GM23338 (cell line): ENCODE measurements at regions not wholly inside any gene's neighbourhood (a gene's known extent, or its start where the extent isn't known, plus 50 kb on each side); places are given as distances from the start of the nearest gene placed in this dataset.

Experiments
- ATAC-seq: fragments of 200-7000 bp; cut with Tn5 transposase; 3 replicates; pipeline ENCODE4 v1.9.1; 2020
- DNase-seq: peaks from one replicate; pipeline ENCODE4 v3.0.0-alpha.2; 2015; ENCODE audit warnings: low spot score
- H2AFZ ChIP-seq: fragments of 200-600 bp; sonication (generic); 2 replicates; pipeline ENCODE4 v1.8.0; 2016; ENCODE audit warnings: antibody characterized with exemption, mild to moderate bottlenecking, moderate library complexity
- H3F3A ChIP-seq: fragments of 200-600 bp; sonication (generic); replicated peaks from 2 replicates; pipeline ENCODE4 v1.8.0; 2017; ENCODE audit warnings: antibody characterized with exemption, mixed run types, low read depth
- H3K27ac ChIP-seq: fragments of 200-600 bp; sonication (generic); 2 replicates; pipeline ENCODE4 v1.6.1; 2016; ENCODE audit warnings: low read depth
- H3K27me3 ChIP-seq: fragments of 200-600 bp; sonication (generic); 2 replicates; pipeline ENCODE4 v1.8.0; 2016; ENCODE audit warnings: mild to moderate bottlenecking, mixed run types, moderate library complexity; ENCODE audit not compliant: insufficient read depth
- H3K36me3 ChIP-seq: fragments of 200-600 bp; sonication (generic); 2 replicates; pipeline ENCODE4 v1.8.0; 2016; ENCODE audit warnings: mild to moderate bottlenecking; ENCODE audit not compliant: insufficient read depth
- H3K4me1 ChIP-seq: fragments of 200-600 bp; sonication (generic); 2 replicates; pipeline ENCODE4 v1.8.0; 2016; ENCODE audit warnings: mild to moderate bottlenecking, moderate library complexity; ENCODE audit not compliant: insufficient read depth
- H3K4me2 ChIP-seq: fragments of 200-600 bp; sonication (generic); 2 replicates; pipeline ENCODE4 v1.7.1; 2017; ENCODE audit warnings: mixed run types
- H3K4me3 ChIP-seq: fragments of 200-600 bp; sonication (generic); 2 replicates; pipeline ENCODE4 v1.6.1; 2016; ENCODE audit warnings: mixed run types
- H3K79me2 ChIP-seq: fragments of 200-600 bp; sonication (generic); replicated peaks from 2 replicates; pipeline ENCODE4 v1.8.0; 2017; ENCODE audit warnings: mild to moderate bottlenecking; ENCODE audit not compliant: insufficient read depth
- H3K9me2 ChIP-seq: fragments of 200-600 bp; sonication (generic); 2 replicates; pipeline ENCODE4 v1.8.0; 2017; ENCODE audit not compliant: insufficient read depth
- H4K20me1 ChIP-seq: fragments of 200-600 bp; sonication (generic); replicated peaks from 2 replicates; pipeline ENCODE4 v1.8.0; 2017; ENCODE audit warnings: mild to moderate bottlenecking; ENCODE audit not compliant: insufficient read depth
- H3K27ac Mint-ChIP-seq: 2 replicates; pipeline ENCODE4 v1.8.0; 2020; ENCODE audit warnings: inconsistent platforms, mild to moderate bottlenecking, moderate library complexity, mixed read lengths
- H3K27me3 Mint-ChIP-seq: 3 replicates; pipeline ENCODE4 v1.8.0; 2022; ENCODE audit warnings: low read depth, mild to moderate bottlenecking, moderate library complexity, mixed read lengths, inconsistent platforms; ENCODE audit not compliant: insufficient read depth, poor library complexity
- H3K36me3 Mint-ChIP-seq: 3 replicates; pipeline ENCODE4 v1.8.0; 2021; ENCODE audit warnings: low read depth, mild to moderate bottlenecking, inconsistent platforms, moderate library complexity, mixed read lengths
- H3K4me1 Mint-ChIP-seq: 3 replicates; pipeline ENCODE4 v1.8.0; 2020; ENCODE audit warnings: mild to moderate bottlenecking, inconsistent platforms, mixed read lengths
- H3K4me3 Mint-ChIP-seq: 3 replicates; pipeline ENCODE4 v1.8.0; 2021; ENCODE audit warnings: moderate library complexity, mild to moderate bottlenecking, inconsistent platforms, mixed read lengths
- H3K9me3 Mint-ChIP-seq: 3 replicates; pipeline ENCODE4 v1.8.0; 2020; ENCODE audit warnings: moderate library complexity, mild to moderate bottlenecking, inconsistent platforms, mixed read lengths
- CREB1 ChIP-seq: fragments of 250-450 bp; sonication (Bioruptor Pico); IDR thresholded peaks from 2 replicates; pipeline ENCODE4 v1.5.0; 2020; ENCODE audit warnings: low read depth, mild to moderate bottlenecking, moderate library complexity
- CTCF ChIP-seq, 2 experiments: fragments of 200-600 bp in 1 of 2; sonication (generic) in 1 of 2; conservative IDR thresholded peaks; 2 replicates each; pipeline versions ENCODE4 v1.5.1 to v1.6.1; 2016 to 2017; ENCODE audit warnings: antibody characterized with exemption in 2 of 2, low read depth in 2 of 2, mild to moderate bottlenecking in 2 of 2, moderate library complexity in 1 of 2
- ETS1 ChIP-seq: IDR thresholded peaks from 2 replicates; pipeline ENCODE4 v1.6.1; 2016; ENCODE audit warnings: antibody characterized with exemption
- EZH2 ChIP-seq: fragments of 200-600 bp; sonication (generic); IDR thresholded peaks from one replicate; pipeline ENCODE4 v1.8.0; 2017; ENCODE audit warnings: antibody characterized with exemption, mild to moderate bottlenecking, low read depth; ENCODE audit not compliant: unreplicated experiment
- EZH2phosphoT487 ChIP-seq: fragments of 200-600 bp; sonication (generic); IDR thresholded peaks from one replicate; pipeline ENCODE4 v1.8.1; 2018; ENCODE audit warnings: antibody characterized with exemption; ENCODE audit not compliant: unreplicated experiment
- JUNB ChIP-seq: IDR thresholded peaks from one replicate; pipeline ENCODE4 v1.6.1; 2016; ENCODE audit warnings: antibody characterized with exemption; ENCODE audit not compliant: unreplicated experiment
- NANOG ChIP-seq: IDR thresholded peaks from 2 replicates; pipeline ENCODE4 v1.6.1; 2016; ENCODE audit warnings: antibody characterized with exemption, borderline replicate concordance
- POLR2AphosphoS5 ChIP-seq: IDR thresholded peaks from 2 replicates; pipeline ENCODE4 v1.6.1; 2016; ENCODE audit warnings: antibody characterized with exemption, low read depth
- REST ChIP-seq: IDR thresholded peaks from one replicate; pipeline ENCODE4 v1.6.1; 2018; ENCODE audit warnings: antibody characterized with exemption; ENCODE audit not compliant: unreplicated experiment
- STAT1 ChIP-seq: IDR thresholded peaks from one replicate; pipeline ENCODE4 v1.6.1; 2016; ENCODE audit warnings: antibody characterized with exemption; ENCODE audit not compliant: unreplicated experiment
- ZNF114 ChIP-seq: fragments of 250-450 bp; sonication (Bioruptor Pico); IDR thresholded peaks from 2 replicates; pipeline ENCODE4 v1.5.0; 2020; ENCODE audit warnings: mild to moderate bottlenecking, moderate library complexity
- ZNF331 ChIP-seq: fragments of 250-450 bp; sonication (Bioruptor Pico); IDR thresholded peaks from 2 replicates; pipeline ENCODE4 v1.5.0; 2020; ENCODE audit warnings: low read depth, mild to moderate bottlenecking, moderate library complexity

GRCh38 chr19:29120466-29120865, 92.5 kb downstream of the UQCRFS1 start:
- H3K36me3 Mint-ChIP-seq, result peaks cover 18% of the 10 kb centered on the region
- no peak overlapping the region for H3K4me3 Mint-ChIP-seq
- no peak overlapping the region for H3K4me3 ChIP-seq
- no peak overlapping the region for H3K4me2 ChIP-seq
- TF ChIP-seq STAT1 (no peak), ZNF114 (CRISPR knock-in tag) (no peak), POLR2AphosphoS5 (no peak), EZH2phosphoT487 (no peak), REST (no peak), ETS1 (no peak), ZNF331 (no peak), CREB1 (CRISPR knock-in tag) (no peak), EZH2 (no peak), CTCF (conservative IDR thresholded peaks at IDR 0.05; ENCODE audit: low read depth in 2 of 2) (no peak), NANOG (no peak), JUNB (no peak)
- no peaks in the 10 kb centered on the region for H4K20me1 ChIP-seq
- H3K27me3 Mint-ChIP-seq, result peaks cover 4% of the 10 kb centered on the region
- H3K9me2 ChIP-seq, result no peaks in the 10 kb centered on the region
- H3K79me2 ChIP-seq, result no peaks in the 10 kb centered on the region
- H3F3A ChIP-seq, result no peaks in the 10 kb centered on the region
- no peaks in the 10 kb centered on the region for H3K36me3 ChIP-seq
- no peak for DNase-seq
- no peak overlapping the region for H2AFZ ChIP-seq
- no peak overlapping the region for H3K27ac ChIP-seq
- peaks cover 31% of the 10 kb centered on the region for H3K9me3 Mint-ChIP-seq
- ATAC-seq, result no peak
- H3K4me1 Mint-ChIP-seq, result no peaks in the 10 kb centered on the region
- no peak overlapping the region for H3K27ac Mint-ChIP-seq
- H3K4me1 ChIP-seq, result no peaks in the 10 kb centered on the region
- H3K27me3 ChIP-seq, result no peaks in the 10 kb centered on the region

- Mint-ChIP-seq H3K27ac (no peak overlapping the region), H3K4me3 (no peak overlapping the region), H3K36me3 (peaks cover 10% of the 10 kb centered on the region), H3K9me3 (peaks cover 22% of the 10 kb centered on the region), H3K27me3 (peaks cover 4% of the 10 kb centered on the region), H3K4me1 (no peaks in the 10 kb centered on the region)
- Histone ChIP-seq H2AFZ (no peak overlapping the region), H3F3A (no peaks in the 10 kb centered on the region), H3K4me3 (no peak overlapping the region), H3K4me2 (no peak overlapping the region), H3K36me3 (no peaks in the 10 kb centered on the region), H3K79me2 (no peaks in the 10 kb centered on the region), H4K20me1 (no peaks in the 10 kb centered on the region), H3K9me2 (no peaks in the 10 kb centered on the region), H3K4me1 (no peaks in the 10 kb centered on the region), H3K27ac (no peak overlapping the region), H3K27me3 (no peaks in the 10 kb centered on the region)
- peak; percentile 89 for ATAC-seq
- peak; percentile 47 for DNase-seq
- TF ChIP-seq CTCF (conservative IDR thresholded peaks at IDR 0.05; ENCODE audit: low read depth in 2 of 2) (peak; percentile 54 to 72), CREB1 (CRISPR knock-in tag) (no peak), REST (peak; percentile 68)
These were observed 93.4 kb downstream of the UQCRFS1 start for GRCh38 chr19:29119590-29119989.
